Calu3 (cell line): ENCODE measurements at regions not wholly inside any gene's neighbourhood (a gene's known extent, or its start where the extent isn't known, plus 50 kb on each side); places are given as distances from the start of the nearest gene placed in this dataset.

Source experiments
- BruUV-seq: library from RNA; stranded (reverse); fragments of 400-500 nt; replicated peaks from 2 replicates; lab custom pipeline; 2021; lab: Mats Ljungman, UMichigan
- CTCF ChIA-PET: fragments of 300-600 bp; sonication (Branson Sonifier 250); formaldehyde crosslinking; loops from one replicate; lab custom pipeline; 2022; ENCODE audit warnings: antibody characterized with exemption; lab: Charles Lee
- DNase-seq: peaks from one replicate; pipeline ENCODE4 v3.0.0; 2022
- H3K27ac Mint-ChIP-seq: one replicate; pipeline ENCODE4 v1.8.0; 2022; ENCODE audit warnings: mixed read lengths; ENCODE audit not compliant: unreplicated experiment
- H3K27me3 Mint-ChIP-seq: one replicate; pipeline ENCODE4 v1.8.0; 2022; ENCODE audit warnings: mixed read lengths; ENCODE audit not compliant: unreplicated experiment
- H3K36me3 Mint-ChIP-seq: one replicate; pipeline ENCODE4 v1.8.0; 2022; ENCODE audit warnings: mild to moderate bottlenecking, moderate library complexity, mixed read lengths; ENCODE audit not compliant: insufficient read depth, unreplicated experiment
- H3K4me1 Mint-ChIP-seq: one replicate; pipeline ENCODE4 v1.8.0; 2022; ENCODE audit warnings: mild to moderate bottlenecking, low read depth, mixed read lengths; ENCODE audit not compliant: unreplicated experiment
- H3K4me3 Mint-ChIP-seq: one replicate; pipeline ENCODE4 v1.8.0; 2022; ENCODE audit warnings: mild to moderate bottlenecking, low read depth, moderate library complexity, mixed read lengths; ENCODE audit not compliant: unreplicated experiment
- H3K9me3 Mint-ChIP-seq: one replicate; pipeline ENCODE4 v1.8.0; 2022; ENCODE audit warnings: low read depth, mixed read lengths; ENCODE audit not compliant: unreplicated experiment
- CTCF ChIP-seq: fragments of 200-600 bp; IDR thresholded peaks from one replicate; pipeline ENCODE4 v1.8.0; 2022; ENCODE audit warnings: antibody characterized with exemption; ENCODE audit not compliant: unreplicated experiment
- intact Hi-C: fragments of 100-400 bp; cut with micrococcal nuclease; formaldehyde crosslinking; loops from one replicate; pipeline ENCODE4 v1.10.0; 2022; ENCODE audit not compliant: unreplicated experiment

DNA sequence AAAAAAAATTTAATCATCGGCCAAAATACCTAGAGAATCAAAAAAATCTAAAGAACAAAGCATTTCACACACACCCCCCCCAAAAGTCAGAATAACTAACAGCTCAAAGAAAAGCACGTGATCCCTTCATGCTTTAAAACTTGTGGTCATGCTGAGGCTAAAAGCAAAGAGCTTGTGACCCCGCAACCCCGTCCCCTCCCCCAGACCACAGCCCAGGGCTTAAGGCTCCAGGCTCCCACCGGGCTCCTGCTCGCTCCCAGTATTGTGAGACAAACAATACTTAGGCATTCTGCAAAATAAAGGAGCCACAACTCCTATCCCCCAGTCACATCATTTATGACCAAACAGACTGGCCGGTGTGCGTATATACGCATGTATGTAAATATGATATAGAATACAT lies 62.1 kb upstream of the CCDC160 start:
- Mint-ChIP-seq H3K4me1 (no peaks in the 10 kb centered on the region), H3K36me3 (peaks cover 16% of the 10 kb centered on the region), H3K4me3 (no peak overlapping the region), H3K27ac (no peak overlapping the region), H3K27me3 (peaks cover 35% of the 10 kb centered on the region), H3K9me3 (no peaks in the 10 kb centered on the region)
- CTCF ChIA-PET = no interaction called here
- TF ChIP-seq CTCF = no peak
- BruUV-seq = no TSS peak
- DNase-seq = no peak
- intact Hi-C loops = loop anchor here (5.0 kb wide), 1 partner anchor 67 kb away; no protein-coding TSS in a partner anchor

GRCh38 chrX:134177527-134177926 lies 59.5 kb upstream of the CCDC160 start:
- H3K9me3 Mint-ChIP-seq = no peaks in the 10 kb centered on the region
- CTCF ChIA-PET = no interaction called here
- H3K27ac Mint-ChIP-seq = no peak overlapping the region
- intact Hi-C loops = no loop called here
- H3K36me3 Mint-ChIP-seq = peaks cover 7% of the 10 kb centered on the region
- no peak for TF ChIP-seq CTCF
- H3K4me3 Mint-ChIP-seq = no peak overlapping the region
- no peaks in the 10 kb centered on the region for H3K4me1 Mint-ChIP-seq
- DNase-seq = no peak
- BruUV-seq = no TSS peak
- peaks cover 34% of the 10 kb centered on the region for H3K27me3 Mint-ChIP-seq

DNA sequence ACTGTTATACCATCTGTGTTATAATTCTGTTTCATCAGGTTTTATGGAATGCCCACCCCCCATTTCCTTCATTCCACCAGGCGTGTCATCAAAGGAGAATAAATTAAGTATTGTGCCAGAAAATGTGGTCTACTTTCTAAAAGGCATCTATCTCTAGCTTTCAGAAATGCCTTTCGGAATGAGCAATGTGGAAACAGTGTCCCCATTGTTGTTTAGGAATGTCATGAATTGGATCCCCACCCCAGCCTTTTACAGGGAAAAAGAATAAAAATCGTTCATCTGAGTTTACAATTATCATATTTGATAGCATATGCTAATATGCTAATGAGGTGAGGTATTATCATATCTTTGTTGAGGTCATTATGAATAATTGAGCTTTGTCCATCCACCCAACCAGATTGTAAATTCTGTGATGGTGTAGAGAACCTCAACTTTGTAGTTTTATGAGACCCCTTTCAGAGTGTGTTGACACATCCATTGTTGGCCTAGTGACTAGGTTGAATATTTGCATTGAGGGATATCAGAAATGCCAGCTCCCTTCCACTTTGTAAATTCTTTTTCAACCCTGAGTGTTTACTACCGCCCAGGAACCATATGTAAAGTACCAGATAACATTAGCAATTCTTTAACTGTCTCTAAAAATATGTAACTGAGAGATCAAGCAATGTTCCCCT lies 56.2 kb upstream of the CCDC160 start:
- no peaks in the 10 kb centered on the region for H3K9me3 Mint-ChIP-seq
- H3K4me3 Mint-ChIP-seq = no peak overlapping the region
- H3K4me1 Mint-ChIP-seq = no peaks in the 10 kb centered on the region
- BruUV-seq = no TSS peak
- intact Hi-C loops = no loop called here
- H3K36me3 Mint-ChIP-seq = no peaks in the 10 kb centered on the region
- H3K27me3 Mint-ChIP-seq = peaks cover 2% of the 10 kb centered on the region
- CTCF ChIA-PET = interaction anchor here (1.0 kb wide), 1 partner anchor 54 kb away, joined by 4 read pairs; no protein-coding TSS in a partner anchor
- TF ChIP-seq CTCF = no peak
- DNase-seq = no peak
- H3K27ac Mint-ChIP-seq = no peak overlapping the region

DNA sequence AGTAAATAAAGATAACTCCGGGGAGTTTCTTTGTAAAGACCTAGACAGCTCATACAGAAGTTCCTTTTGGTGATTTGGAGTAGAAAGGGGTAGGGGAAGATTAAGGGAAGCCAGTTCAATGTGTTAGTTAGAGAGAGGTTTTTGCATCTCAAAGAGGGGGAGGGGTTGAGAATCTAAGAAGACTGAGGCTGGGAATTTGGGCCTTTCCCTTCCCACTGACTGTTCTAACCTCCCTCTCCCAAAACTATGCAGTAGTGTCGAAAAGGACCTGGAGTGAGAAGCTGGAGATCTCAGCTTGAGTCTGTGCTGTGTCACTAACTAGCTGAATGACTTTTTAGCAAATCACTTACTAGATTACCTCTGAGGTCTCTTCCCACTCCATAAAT lies 55.7 kb upstream of the CCDC160 start:
- no TSS peak for BruUV-seq
- Mint-ChIP-seq H3K27ac (no peak overlapping the region), H3K4me3 (no peak overlapping the region), H3K27me3 (no peaks in the 10 kb centered on the region), H3K36me3 (no peaks in the 10 kb centered on the region), H3K9me3 (no peaks in the 10 kb centered on the region), H3K4me1 (no peaks in the 10 kb centered on the region)
- intact Hi-C loops = no loop called here
- no peak for DNase-seq
- TF ChIP-seq CTCF = no peak
- CTCF ChIA-PET = interaction anchor here (1.0 kb wide), 1 partner anchor 54 kb away, joined by 4 read pairs; no protein-coding TSS in a partner anchor
